ENCODE measurements at regions not wholly inside any gene's neighbourhood (a gene's known extent, or its start where the extent isn't known, plus 50 kb on each side); places are given as distances from the start of the nearest gene placed in this dataset.

DNA sequence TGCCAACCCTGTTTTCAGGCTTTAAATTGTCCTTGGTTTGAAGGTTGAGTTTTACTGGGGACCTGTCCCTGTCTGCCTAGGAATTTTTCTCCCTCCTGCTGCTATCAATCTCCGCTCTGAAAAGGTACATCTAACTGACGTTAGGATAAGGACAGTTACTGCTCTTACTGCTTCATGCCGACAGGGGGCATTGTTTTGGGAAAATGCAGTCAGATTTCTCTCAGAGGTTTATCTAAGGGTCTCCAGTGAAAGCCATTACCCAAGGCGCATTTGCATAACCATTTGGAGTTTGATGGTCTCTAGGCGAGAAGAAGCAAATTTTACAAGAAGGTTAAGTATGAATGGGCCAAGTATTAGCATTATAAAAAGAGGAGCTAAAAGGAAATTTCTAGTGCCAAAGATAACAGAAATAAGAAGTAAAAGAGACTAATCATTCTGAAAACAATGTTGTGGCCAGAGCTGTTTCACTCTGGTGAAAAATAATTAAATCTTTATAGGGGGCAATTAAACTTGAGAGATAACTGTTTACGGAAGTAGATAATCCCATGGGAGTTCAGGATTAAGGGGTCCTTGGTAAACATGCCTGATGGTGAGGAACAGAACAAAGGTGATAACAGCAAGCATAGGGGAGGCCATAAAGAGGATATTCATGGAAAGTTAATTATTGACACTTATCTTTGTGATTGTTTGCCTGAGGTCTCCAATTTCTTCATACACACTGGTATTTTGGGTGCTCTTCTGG lies 605.0 kb downstream of the MTRR start:
- DNase-seq (ENCODE audit: low read depth), result no peak

DNA sequence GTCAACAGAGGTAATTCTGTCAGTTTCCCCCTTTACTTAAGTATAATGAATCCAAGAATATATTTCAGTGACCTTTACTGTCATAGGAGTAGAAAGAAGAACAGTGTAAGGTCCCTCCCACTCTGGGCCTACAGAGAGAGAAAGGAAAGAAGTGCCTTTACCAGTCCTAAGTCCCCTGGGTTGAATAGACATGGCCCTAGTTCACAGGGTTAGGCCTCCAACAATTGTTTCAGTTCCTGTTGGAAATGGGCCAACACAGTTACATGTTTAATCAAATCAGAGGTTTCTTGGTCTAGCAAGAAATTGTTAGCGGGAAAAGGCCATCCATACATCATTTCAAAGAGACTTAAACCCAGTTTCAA lies 605.6 kb downstream of the MTRR start:
- no peak for DNase-seq (ENCODE audit: low read depth)

DNA sequence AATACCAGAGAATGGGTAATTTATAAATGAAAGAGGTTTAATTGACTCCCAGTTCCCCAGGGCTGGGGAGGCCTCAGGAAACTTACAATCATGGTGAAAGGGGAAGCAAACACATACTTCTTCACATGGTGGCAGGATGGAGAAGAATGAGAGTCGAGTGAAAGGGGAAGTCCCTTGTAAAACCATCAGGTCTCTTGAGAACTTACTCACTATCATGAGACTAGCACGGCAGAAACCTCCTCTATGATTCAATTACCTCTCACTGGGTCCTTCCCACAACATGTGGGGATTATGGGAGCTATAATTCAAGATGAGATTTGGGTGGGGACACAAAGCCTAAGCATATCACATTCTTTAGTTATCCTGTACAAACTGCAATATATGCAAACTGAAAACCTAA lies 609.4 kb downstream of the MTRR start:
- no peak for DNase-seq (ENCODE audit: low read depth)

DNA sequence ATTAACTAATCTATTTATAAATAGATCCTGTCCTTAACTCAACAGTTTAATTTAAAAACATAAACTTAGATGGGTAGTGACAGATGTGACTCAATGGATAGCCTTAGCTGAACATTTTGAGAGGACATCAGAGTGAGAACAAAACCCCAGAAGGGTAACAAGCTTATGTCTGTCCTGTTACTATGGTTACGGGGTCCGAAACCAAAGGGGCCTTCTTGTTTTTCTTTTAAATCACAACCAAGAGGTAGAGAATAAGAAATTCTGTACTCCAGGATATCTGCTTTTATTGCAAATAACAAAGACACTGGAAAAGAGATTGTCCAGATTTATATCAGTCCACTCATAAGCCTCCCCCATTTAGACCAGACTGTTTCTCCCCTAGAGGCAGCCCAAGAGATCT lies 612.1 kb downstream of the MTRR start:
- no peak for DNase-seq (ENCODE audit: low read depth)

DNA sequence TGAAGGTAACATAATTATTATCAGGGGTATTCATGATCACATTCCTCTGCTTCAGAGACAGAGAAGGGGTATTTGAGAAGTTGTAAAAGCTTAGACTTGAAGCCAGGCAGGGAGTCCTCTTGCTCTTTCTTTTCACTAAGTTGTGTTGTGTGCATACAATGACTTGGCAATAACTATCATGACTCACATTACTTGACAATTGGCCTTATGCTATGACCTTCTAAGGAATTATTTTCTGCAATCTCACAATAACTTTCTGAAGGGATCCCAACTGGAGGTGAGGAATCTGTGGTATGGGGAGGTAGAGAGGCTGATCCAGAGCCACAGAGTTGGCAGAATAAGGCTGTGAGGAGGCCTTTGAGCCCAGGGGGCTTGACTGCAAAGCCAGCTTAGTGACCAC lies 622.3 kb downstream of the MTRR start:
- DNase-seq (ENCODE audit: low read depth), result no peak

GRCh38 chr5:8493176-8493575 lies 624.2 kb downstream of the MTRR start:
- no peak for DNase-seq (ENCODE audit: low read depth)

DNA sequence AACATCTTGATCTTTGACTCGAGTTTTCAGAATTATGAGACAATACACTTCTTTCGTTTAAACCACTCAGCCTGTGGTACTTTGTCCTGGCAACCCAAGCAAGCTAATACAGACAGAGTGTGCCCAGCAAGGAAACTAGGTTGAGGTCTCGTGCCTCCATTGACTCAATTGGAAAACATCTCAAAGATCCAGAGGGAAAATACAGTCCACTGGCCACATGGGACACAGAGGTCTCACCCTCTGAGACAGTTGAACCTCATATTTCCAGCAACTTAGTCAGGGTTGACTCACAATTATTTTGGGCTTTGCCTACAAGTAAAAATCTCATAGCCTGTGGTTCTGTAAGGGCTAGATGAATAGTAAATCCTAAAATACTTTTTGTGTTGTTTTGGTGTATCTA lies 631.5 kb downstream of the MTRR start:
- DNase-seq (ENCODE audit: low read depth), result no peak

- DNase-seq (ENCODE audit: low read depth), result no peak
These were observed 636.2 kb downstream of the MTRR start for GRCh38 chr5:8505196-8505595.

DNA sequence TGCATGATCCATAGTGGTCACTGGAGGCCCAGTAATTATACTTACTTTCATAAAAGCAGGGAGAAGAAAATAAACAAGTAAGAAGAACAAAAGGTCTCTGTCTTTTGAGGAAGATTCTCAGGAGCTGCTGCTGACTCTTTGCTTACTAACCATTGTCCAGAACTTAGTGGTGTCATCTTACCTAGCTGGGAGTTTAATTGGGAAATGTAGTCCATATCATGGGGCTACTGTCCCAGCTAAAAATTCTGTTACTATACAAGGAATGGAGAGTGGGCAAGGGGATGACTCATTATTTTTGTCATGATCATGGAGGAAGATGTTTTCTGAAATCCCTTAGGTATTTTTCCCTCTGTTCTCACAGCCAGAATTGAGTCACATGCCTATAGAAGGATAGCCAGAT lies 639.3 kb downstream of the MTRR start:
- no peak for DNase-seq (ENCODE audit: low read depth)

GRCh38 chr5:8516356-8516755 lies 647.4 kb downstream of the MTRR start:
- DNase-seq (ENCODE audit: low read depth), result no peak

GRCh38 chr5:8517456-8517855 lies 648.5 kb downstream of the MTRR start:
- DNase-seq (ENCODE audit: low read depth), result no peak

DNA sequence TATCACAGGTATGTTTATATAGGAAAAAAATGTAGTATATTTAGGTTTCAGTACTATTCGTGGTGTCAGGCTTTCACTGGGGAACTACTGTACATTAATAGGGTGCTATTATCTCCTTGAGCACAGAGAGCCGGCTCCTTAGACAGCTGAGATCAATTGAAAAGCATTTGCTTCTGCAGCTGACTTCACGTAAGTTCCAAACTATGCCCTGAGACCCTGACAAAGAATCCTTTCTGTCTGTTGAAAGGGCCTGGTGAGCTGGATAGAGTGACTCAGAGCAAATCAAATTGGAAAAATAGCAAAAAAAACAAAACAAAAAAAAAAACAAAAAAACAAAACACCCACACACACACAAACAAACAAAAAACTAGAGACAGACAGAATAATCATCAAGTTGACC lies 652.0 kb downstream of the MTRR start:
- no peak for DNase-seq (ENCODE audit: low read depth)

DNA sequence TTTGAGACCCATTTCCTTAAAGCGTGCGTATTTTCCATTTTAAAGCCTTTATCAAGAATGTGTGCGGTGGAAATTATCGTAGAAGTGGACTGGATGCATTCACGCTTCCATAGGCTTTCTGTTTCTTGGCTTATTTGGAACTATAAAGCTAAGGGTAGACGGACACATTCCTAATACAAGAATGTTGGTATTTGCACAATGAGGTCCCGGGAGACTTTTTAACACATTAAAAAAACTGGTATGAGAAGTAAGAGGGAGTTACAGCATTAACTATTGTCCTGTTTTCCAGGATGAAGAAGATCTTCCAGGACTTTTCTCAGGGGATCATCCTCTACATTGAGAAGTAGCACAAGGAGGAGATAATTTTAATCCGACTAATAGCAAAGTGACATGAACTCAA lies 653.0 kb downstream of the MTRR start:
- no peak for DNase-seq (ENCODE audit: low read depth)

DNA sequence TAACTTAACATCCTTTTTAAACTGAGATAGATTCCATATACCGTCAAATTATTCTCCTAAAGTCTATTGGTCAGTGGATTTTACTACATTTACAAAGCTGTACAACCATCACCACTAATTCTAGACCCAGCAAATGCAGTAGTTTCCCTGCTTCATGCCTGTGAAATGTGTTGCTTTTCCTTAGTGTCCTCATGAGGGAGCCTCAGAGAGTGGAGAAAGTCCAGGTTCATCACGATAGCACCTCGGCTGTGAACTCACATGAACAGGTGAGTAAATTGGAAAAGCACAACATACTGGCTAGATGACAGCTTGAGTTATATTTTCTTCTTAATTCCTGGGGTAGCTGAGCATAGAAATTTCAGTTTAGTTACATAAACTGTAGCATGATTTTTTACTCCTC lies 653.7 kb downstream of the MTRR start:
- no peak for DNase-seq (ENCODE audit: low read depth)

DNA sequence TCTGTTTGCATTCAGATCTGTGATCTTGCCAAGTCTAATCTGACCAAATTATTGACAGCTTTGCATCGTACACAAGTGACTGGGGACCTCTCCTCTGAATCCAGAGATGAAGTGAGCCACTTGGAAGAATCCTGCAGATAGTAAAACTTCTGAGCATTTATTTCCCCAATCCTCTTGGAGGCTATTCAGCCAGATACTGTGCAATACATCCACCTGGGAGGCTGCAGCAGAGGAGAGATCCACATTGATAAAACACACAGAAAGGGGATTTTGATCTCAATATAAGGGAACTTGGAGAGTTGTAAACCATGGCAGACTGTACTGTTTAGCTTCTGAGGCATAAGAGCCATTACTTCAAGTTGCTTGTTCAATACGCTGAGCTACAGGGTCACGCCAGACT lies 654.6 kb downstream of the MTRR start:
- DNase-seq (ENCODE audit: low read depth), result no peak

DNA sequence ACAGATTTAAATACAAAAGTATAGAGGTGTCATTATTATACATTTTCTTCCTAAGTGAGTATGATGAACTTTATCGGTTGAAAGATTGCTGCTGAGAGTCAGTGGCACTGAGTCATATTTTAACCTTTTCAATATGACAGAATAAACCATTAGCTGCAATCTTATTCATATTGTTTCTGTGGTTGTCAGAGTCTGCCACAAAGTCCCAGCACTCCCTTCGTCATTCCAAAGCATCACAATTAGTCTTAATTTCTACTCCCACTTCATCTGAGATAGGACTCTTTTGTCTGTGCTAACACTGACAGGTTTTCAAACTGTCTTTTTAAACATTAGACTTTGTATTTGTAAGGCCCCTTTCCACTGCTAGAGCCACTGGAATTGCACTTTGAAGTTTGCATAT lies 656.9 kb downstream of the MTRR start:
- DNase-seq (ENCODE audit: low read depth), result no peak

DNA sequence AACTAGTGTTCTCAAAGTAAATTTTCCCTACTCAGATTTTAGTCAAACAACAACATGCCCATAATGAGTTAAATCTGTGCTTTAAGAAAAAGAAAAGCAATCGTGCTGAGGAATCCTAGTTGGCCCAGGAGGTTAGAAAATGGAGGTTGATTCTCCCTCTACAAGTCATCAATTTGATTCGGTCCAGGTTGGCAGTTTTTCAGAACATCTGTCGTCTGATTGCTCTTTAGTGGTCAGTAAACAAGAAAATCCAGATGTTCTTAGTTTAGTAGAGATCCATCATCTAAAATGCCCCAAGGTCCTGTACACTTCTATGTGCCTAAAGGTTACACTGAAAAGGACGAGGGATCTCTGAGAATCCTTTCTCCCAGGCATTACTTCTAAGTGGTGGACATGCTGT lies 659.2 kb downstream of the MTRR start:
- no peak for DNase-seq (ENCODE audit: low read depth)

- no peak for DNase-seq (ENCODE audit: low read depth)
These were observed 669.9 kb downstream of the MTRR start for GRCh38 chr5:8538821-8539220.

GRCh38 chr5:8540317-8540716 lies 671.4 kb downstream of the MTRR start:
- DNase-seq (ENCODE audit: low read depth), result no peak

DNA sequence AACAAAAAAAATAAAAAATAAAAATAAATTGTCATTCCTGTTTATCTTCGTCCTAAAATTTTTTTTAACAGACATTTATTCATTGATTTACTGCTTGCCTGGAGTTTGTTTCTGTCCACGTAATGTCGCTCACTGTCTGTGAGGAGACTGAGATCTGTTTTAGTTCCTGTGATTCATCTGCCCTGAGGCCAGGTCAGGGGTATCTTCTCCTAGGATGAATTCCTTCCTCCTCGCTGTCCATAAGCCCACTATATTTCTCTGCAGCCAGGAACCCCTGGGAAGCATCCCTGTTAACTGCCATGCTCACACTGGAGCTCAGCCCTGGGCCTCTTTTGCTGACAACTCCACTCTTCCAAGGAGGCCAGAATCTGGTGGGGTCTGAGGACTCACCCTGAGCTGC lies 682.0 kb downstream of the MTRR start:
- DNase-seq (ENCODE audit: low read depth), result no peak

GRCh38 chr5:8553364-8553763 lies 684.4 kb downstream of the MTRR start:
- no peak for DNase-seq (ENCODE audit: low read depth)

GRCh38 chr5:8557728-8558127 lies 688.8 kb downstream of the MTRR start:
- DNase-seq (ENCODE audit: low read depth), result no peak

- DNase-seq (ENCODE audit: low read depth), result no peak
These were observed 691.8 kb downstream of the MTRR start for GRCh38 chr5:8560776-8561175.

DNA sequence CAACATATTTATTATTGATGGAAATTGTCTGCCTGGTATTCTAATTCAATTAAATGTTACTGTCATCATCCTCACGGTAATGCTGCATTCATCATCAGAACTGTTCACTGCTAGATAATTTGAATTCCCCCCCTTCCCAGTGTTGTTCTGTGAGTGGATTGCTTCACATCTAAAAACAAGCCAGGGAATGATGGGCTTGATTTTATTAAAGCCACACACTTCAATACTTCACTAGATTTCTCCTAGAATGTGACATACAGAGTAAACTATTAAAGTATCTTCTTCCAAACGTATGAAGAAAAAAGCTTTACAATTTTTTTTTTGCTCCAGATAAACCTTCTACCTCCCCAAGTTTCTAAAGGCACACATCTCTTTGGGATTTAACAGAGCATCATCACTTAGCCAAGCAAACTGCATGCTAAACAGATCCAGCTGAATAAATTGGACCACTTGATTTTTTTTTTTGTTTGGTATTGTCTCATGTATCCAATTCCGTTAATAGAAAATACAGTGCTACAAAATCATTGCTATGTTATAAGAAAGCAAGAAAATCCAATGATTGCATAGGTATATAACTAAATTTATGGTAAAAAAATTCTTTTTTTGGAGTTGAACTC lies 692.4 kb downstream of the MTRR start:
- DNase-seq (ENCODE audit: low read depth), result no peak

Measured in stimulated activated CD8-positive, alpha-beta memory T cell treated with anti-CD3 and anti-CD28 coated beads, Interleukin-15, amount 100 ng/mL, for 24 hours (primary cell).